ENCODE measurements at regions not wholly inside any gene's neighbourhood (a gene's known extent, or its start where the extent isn't known, plus 50 kb on each side); places are given as distances from the start of the nearest gene placed in this dataset.
"Not testable (repeated sequence)": the region's sequence is repeated elsewhere in the genome, so short reads cannot be mapped to it uniquely, and the experiment has no call there.

DNA sequence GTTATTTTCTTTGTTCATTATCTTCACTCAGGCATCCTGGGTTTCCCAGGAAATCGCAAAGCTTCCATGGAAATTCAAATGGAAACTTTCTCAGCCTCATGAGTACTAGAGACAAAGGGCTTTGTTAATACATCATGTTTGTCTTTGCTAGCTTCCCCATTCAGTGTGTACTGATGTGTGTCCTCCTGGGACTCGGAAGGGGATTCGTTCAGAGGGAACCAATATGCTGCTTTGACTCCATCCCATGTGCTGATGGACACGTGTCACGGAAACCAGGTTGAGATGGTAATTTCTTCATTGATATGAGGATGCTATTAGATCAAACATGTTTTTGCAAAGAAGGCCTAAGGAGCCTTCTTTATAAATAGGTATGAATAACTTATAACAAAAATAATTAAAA is 87.0 kb upstream of the KCNAB1 start:
- H3K4me1 ChIP-seq (ENCODE audit: control insufficient read depth, insufficient read depth, low read length), result no peaks in the 10 kb centered on the region
- no peak overlapping the region for H3K9ac ChIP-seq (ENCODE audit: low read depth, low read length)
- no peak overlapping the region for H3K4me3 ChIP-seq (ENCODE audit: low read length)
- no peaks in the 10 kb centered on the region for H3K36me3 ChIP-seq (ENCODE audit: insufficient read depth, low read length)
- H3K9me3 ChIP-seq (replicated peaks; ENCODE audit: low read length), result no peaks in the 10 kb centered on the region
- H3K4me2 ChIP-seq (ENCODE audit: low read length), result no peak overlapping the region
- peaks cover 4% of the 10 kb centered on the region for H3K27me3 ChIP-seq (ENCODE audit: control insufficient read depth, insufficient read depth, low read length)

DNA sequence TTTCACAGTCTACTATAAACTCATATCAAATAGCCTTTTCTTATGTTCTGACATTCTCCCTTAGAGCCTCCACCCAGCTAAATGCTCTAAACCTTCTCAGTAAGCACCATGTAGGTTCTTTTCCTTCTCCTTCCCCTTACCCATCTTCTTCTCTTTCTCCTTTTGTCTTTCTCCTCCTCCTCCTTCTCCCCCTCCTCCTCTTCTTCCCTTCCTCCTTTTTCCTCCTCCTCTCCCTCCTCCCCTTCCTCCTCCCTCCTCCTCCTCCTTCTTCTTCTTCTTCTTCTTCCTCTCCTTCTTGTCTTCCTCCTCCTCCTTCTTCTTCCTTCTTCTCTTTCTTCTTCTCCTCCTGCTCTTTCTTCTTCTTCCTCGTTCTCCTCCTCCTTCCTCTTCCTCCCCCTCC is 85.2 kb upstream of the KCNAB1 start:
- Histone ChIP-seq H3K9ac (ENCODE audit: low read depth, low read length) (no peak overlapping the region), H3K9me3 (replicated peaks; ENCODE audit: low read length) (no peaks in the 10 kb centered on the region), H3K4me2 (ENCODE audit: low read length) (no peak overlapping the region), H3K4me3 (ENCODE audit: low read length) (no peak overlapping the region), H3K4me1 (ENCODE audit: control insufficient read depth, insufficient read depth, low read length) (no peaks in the 10 kb centered on the region), H3K36me3 (ENCODE audit: insufficient read depth, low read length) (no peaks in the 10 kb centered on the region), H3K27me3 (ENCODE audit: control insufficient read depth, insufficient read depth, low read length) (peaks cover 4% of the 10 kb centered on the region)

DNA sequence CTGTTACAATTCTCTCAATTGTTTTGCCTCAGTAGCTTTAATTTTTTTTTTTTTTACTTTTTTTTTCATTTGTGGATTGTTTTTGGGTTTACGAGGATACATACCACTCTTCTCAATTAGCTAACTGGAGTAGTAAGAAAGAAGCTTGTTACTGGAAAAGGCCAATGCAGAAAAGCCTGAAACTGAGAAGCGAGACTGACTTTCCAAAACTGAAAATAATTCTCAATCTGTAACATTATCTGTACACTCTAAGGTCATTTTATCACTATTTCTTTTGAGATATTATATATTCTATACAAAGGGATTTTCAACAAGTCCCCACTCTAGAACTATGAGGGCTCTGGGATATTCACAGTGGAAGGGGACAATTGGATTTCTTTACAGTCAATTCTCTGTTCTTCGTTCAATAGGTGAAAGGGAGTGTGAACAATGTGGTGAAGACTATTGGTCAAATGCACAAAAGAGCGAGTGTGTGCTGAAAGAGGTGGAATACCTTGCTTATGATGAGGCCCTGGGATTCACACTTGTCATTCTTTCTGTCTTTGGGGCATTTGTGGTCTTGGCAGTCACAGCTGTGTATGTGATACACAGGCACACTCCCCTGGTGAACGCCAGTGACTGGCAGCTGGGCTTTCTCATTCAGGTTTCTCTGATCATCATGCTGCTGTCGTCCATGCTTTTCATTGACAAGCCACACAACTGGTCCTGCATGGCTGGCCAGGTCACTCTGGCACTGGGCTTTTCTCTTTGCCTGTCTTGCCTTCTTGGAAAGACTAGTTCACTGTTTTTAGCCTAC is 83.9 kb upstream of the KCNAB1 start:
- H3K4me1 ChIP-seq (ENCODE audit: control insufficient read depth, insufficient read depth, low read length), result no peaks in the 10 kb centered on the region
- H3K9me3 ChIP-seq (replicated peaks; ENCODE audit: low read length), result no peaks in the 10 kb centered on the region
- peaks cover 4% of the 10 kb centered on the region for H3K27me3 ChIP-seq (ENCODE audit: control insufficient read depth, insufficient read depth, low read length)
- H3K4me3 ChIP-seq (ENCODE audit: low read length), result no peak overlapping the region
- no peak overlapping the region for H3K9ac ChIP-seq (ENCODE audit: low read depth, low read length)
- H3K36me3 ChIP-seq (ENCODE audit: insufficient read depth, low read length), result no peaks in the 10 kb centered on the region
- H3K4me2 ChIP-seq (ENCODE audit: low read length), result no peak overlapping the region

DNA sequence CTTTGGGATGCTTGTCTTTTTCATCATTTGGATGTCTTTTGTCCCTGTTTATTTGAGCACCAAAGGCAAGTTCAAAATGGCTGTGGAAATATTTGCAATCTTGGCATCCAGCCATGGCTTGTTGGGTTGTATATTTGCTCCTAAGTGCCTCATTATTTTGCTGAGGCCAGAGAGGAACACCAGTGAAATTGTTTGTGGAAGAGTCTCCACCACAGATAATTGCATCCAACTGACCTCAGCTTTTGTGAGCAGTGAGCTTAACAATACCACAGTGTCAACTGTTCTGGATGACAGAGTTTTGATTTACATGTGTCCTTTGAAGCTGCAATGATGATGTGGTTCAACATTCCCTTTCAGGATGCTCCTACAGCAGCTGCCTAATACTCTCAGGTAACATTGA is 83.0 kb upstream of the KCNAB1 start:
- Histone ChIP-seq H3K27me3 (ENCODE audit: control insufficient read depth, insufficient read depth, low read length) (peaks cover 4% of the 10 kb centered on the region), H3K9me3 (replicated peaks; ENCODE audit: low read length) (no peaks in the 10 kb centered on the region), H3K4me1 (ENCODE audit: control insufficient read depth, insufficient read depth, low read length) (no peaks in the 10 kb centered on the region), H3K4me3 (ENCODE audit: low read length) (no peak overlapping the region), H3K4me2 (ENCODE audit: low read length) (no peak overlapping the region), H3K36me3 (ENCODE audit: insufficient read depth, low read length) (no peaks in the 10 kb centered on the region), H3K9ac (ENCODE audit: low read depth, low read length) (no peak overlapping the region)

DNA sequence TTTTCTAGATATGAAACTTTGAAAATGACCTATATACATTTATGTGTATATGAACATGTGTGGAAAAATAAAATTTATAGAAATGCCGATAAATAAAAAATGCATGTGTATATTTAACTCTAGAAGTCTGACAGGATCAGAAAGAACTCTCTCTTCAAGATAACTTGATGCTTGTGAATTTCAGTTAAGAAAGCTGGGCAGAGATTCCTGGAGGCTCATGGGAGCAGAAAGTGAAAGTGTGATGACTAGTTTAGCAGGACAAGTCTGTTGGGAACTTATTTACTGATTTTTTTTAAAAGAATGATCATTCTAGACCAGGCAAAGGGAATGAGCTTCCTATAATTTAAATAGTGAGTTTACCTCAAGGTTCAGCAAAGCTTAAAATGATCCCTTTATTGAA is 81.5 kb upstream of the KCNAB1 start:
- Histone ChIP-seq H3K4me2 (ENCODE audit: low read length) (no peak overlapping the region), H3K4me1 (ENCODE audit: control insufficient read depth, insufficient read depth, low read length) (no peaks in the 10 kb centered on the region), H3K27me3 (ENCODE audit: control insufficient read depth, insufficient read depth, low read length) (no peaks in the 10 kb centered on the region), H3K9me3 (replicated peaks; ENCODE audit: low read length) (no peaks in the 10 kb centered on the region), H3K4me3 (ENCODE audit: low read length) (no peak overlapping the region), H3K36me3 (ENCODE audit: insufficient read depth, low read length) (no peaks in the 10 kb centered on the region), H3K9ac (ENCODE audit: low read depth, low read length) (no peak overlapping the region)

DNA sequence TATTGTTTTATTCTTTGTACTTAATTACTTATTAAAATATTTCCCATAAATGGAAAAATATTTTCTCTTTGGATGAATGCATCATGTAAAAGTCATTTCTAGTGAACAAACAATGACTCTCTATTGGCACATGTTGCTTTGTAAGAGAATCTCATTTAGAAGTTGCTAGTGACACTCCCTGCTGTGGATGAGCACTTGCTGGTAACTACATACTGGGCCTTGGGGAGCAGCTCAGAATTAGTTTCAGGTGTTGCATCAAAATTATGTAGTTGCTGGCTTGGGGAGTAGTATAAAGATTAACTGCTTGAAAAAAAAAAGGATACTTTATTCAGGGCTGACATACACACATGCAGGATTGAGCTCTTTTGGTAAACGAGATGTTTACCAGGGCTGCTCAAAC is 80.3 kb upstream of the KCNAB1 start:
- no peaks in the 10 kb centered on the region for H3K4me1 ChIP-seq (ENCODE audit: control insufficient read depth, insufficient read depth, low read length)
- H3K4me3 ChIP-seq (ENCODE audit: low read length), result no peak overlapping the region
- H3K9me3 ChIP-seq (replicated peaks; ENCODE audit: low read length), result no peaks in the 10 kb centered on the region
- no peak overlapping the region for H3K4me2 ChIP-seq (ENCODE audit: low read length)
- no peaks in the 10 kb centered on the region for H3K36me3 ChIP-seq (ENCODE audit: insufficient read depth, low read length)
- H3K27me3 ChIP-seq (ENCODE audit: control insufficient read depth, insufficient read depth, low read length), result no peaks in the 10 kb centered on the region
- no peak overlapping the region for H3K9ac ChIP-seq (ENCODE audit: low read depth, low read length)

DNA sequence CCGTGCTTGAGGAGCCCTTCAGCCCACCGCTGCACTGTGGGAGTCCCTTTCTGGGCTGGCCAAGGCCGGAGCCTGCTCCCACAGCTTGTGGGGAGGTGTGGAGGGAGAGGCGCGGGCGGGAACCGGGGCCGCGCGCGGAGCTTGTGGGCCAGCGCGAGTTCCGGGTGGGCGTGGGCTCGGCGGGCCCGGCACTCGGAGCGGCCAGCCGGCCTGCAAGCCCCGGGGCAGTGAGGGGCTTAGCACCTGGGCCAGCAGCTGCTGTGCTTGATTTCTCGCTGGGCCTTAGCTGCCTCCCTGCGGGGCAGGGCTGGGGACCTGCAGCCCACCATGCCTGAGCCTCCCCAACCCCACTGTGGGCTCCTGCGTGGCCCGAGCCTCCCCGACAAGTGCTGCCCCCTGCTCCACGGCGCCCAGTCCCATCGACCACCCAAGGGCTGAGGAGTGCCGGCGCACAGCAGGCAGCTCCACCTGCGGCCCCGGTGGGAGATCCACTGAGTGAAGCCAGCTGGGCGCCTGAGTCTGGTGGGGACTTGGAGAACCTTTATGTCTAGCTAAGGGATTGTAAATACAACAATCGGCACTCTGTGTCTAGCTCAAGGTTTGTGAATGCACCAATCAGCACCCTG is 79.0 kb upstream of the KCNAB1 start:
- H3K9ac ChIP-seq (ENCODE audit: low read depth, low read length); H3K4me3 ChIP-seq (ENCODE audit: low read length); H3K9me3 ChIP-seq (replicated peaks; ENCODE audit: low read length); H3K36me3 ChIP-seq (ENCODE audit: insufficient read depth, low read length); H3K27me3 ChIP-seq (ENCODE audit: control insufficient read depth, insufficient read depth, low read length); H3K4me1 ChIP-seq (ENCODE audit: control insufficient read depth, insufficient read depth, low read length); H3K4me2 ChIP-seq (ENCODE audit: low read length): not testable (repeated sequence)

DNA sequence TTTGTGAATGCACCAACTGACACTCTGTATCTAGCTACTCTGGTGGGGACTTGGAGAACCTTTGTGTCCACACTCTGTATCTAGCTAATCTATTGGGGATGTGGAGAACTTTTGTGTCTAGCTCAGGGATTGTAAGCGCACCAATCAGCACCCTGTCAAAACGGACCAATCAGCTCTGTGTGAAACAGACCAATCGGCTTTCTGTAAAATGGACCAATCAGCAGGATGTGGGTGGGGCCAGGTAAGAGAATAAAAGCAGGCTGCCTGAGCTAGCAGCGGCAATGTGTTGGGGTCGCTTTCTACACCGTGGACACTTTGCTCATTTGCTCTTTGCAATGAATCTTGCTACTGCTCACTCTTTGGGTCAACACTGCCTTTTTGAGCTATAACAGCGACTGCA is 78.5 kb upstream of the KCNAB1 start:
- not testable (repeated sequence) for H3K4me2 ChIP-seq (ENCODE audit: low read length); H3K4me1 ChIP-seq (ENCODE audit: control insufficient read depth, insufficient read depth, low read length); H3K9me3 ChIP-seq (replicated peaks; ENCODE audit: low read length); H3K27me3 ChIP-seq (ENCODE audit: control insufficient read depth, insufficient read depth, low read length); H3K9ac ChIP-seq (ENCODE audit: low read depth, low read length); H3K4me3 ChIP-seq (ENCODE audit: low read length); H3K36me3 ChIP-seq (ENCODE audit: insufficient read depth, low read length)

DNA sequence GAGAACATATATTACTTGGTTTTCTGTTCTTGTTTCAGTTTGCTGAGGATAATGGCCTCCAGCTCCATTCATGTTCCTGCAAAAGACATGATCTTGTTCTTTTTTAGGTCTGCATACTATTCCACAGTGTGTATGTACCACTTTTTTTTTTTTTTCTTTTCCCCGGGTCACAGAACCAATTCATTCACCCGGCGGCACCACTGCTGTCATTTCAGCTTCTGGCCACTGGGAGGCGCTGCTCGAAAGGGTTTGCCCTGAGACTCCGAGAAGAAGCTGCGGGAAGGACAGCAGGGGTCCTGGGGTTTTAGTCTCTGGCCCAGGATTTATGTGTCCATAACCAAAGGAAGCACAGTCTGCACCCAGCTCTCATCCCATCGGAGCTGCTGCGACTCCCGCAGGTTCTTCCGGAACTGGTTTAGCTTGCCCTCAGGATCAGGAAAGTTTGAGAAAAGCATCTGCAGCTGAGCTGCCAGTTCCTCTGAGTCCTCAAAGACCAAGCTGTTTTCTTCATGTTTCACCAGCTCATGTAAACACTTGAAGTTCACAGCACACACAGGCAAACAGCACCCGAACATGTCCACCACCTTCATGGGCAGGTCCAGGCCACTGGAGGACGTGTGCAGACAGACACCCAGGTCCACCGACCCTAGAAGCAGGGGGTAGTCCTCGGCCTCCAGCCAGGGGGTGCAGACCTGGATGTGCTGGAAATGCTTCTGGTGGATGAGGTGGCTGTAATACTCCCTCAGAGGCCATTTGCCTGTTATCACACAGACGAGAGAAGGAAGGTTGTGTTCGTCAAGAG is 76.3 kb upstream of the KCNAB1 start:
- not testable (repeated sequence) for H3K4me3 ChIP-seq (ENCODE audit: low read length); H3K4me2 ChIP-seq (ENCODE audit: low read length); H3K9ac ChIP-seq (ENCODE audit: low read depth, low read length); H3K36me3 ChIP-seq (ENCODE audit: insufficient read depth, low read length); H3K4me1 ChIP-seq (ENCODE audit: control insufficient read depth, insufficient read depth, low read length); H3K9me3 ChIP-seq (replicated peaks; ENCODE audit: low read length); H3K27me3 ChIP-seq (ENCODE audit: control insufficient read depth, insufficient read depth, low read length)

DNA sequence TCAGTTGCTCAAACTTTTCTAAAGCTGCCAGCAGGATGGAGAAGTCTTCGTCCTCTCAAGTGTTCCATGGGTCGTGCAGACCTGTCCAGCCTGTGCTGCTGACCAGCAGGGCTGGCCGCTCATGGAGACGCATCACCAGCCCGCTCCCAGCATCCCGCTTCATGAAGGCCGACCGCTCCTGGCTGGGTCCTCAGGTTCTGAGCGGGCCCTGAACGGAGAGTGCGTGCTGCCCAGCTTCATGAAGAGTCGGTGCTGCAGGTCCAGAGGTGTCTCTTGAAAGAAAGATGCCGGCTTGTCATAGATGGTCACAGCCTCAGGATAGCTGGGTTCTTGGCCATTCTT is 75.8 kb upstream of the KCNAB1 start:
- Histone ChIP-seq H3K27me3 (ENCODE audit: control insufficient read depth, insufficient read depth, low read length) (no peaks in the 10 kb centered on the region), H3K4me1 (ENCODE audit: control insufficient read depth, insufficient read depth, low read length) (no peaks in the 10 kb centered on the region), H3K4me3 (ENCODE audit: low read length) (no peak overlapping the region), H3K9ac (ENCODE audit: low read depth, low read length) (no peak overlapping the region), H3K4me2 (ENCODE audit: low read length) (no peak overlapping the region), H3K9me3 (replicated peaks; ENCODE audit: low read length) (no peaks in the 10 kb centered on the region), H3K36me3 (ENCODE audit: insufficient read depth, low read length) (no peaks in the 10 kb centered on the region)

DNA sequence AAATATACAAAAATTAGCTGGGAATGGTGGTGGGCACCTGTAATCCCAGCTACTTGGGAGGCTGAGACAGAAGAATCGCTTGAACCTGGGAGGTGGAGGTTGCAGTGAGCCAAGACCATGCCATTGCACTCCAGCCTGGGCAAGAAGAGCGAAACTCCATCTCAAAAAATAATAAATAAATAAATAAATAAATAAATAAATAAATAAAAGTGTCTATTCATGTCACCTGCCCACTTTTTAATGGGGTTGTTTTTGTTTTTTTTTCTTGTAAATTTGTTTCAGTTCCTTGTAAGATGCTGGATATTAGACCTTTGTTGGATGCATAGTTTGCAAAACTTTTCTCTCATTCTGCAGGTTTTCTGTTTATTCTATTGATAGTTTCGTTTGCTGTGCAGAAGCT is 71.9 kb upstream of the KCNAB1 start:
- H3K27me3 ChIP-seq (ENCODE audit: control insufficient read depth, insufficient read depth, low read length); H3K4me3 ChIP-seq (ENCODE audit: low read length); H3K9me3 ChIP-seq (replicated peaks; ENCODE audit: low read length); H3K4me2 ChIP-seq (ENCODE audit: low read length); H3K9ac ChIP-seq (ENCODE audit: low read depth, low read length); H3K36me3 ChIP-seq (ENCODE audit: insufficient read depth, low read length); H3K4me1 ChIP-seq (ENCODE audit: control insufficient read depth, insufficient read depth, low read length): not testable (repeated sequence)

DNA sequence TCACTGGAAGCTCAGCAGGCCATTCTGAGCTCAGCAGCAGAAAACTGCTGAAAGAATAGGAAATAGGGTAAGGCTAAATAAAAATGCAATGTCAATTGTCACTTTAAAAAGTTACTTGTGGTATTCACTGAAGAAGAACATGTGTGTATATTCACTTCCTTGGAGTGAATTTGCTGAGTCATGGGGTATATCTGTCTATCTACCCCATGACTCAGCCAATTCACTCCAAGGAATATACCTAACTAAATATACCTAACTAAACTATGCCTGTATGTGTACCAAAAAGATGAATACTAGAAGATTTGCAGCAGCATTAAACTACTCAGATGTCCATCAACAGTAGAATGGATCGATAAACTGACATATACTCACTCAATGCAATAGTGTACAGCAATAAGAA is 69.5 kb upstream of the KCNAB1 start:
- Histone ChIP-seq H3K36me3 (ENCODE audit: insufficient read depth, low read length) (no peaks in the 10 kb centered on the region), H3K4me3 (ENCODE audit: low read length) (no peak overlapping the region), H3K9ac (ENCODE audit: low read depth, low read length) (no peak overlapping the region), H3K4me2 (ENCODE audit: low read length) (no peak overlapping the region), H3K4me1 (ENCODE audit: control insufficient read depth, insufficient read depth, low read length) (no peaks in the 10 kb centered on the region), H3K27me3 (ENCODE audit: control insufficient read depth, insufficient read depth, low read length) (no peaks in the 10 kb centered on the region), H3K9me3 (replicated peaks; ENCODE audit: low read length) (no peaks in the 10 kb centered on the region)

Measured in skeletal muscle satellite cell (primary cell).